IPS-18a (cell line): ENCODE measurements at regions not wholly inside any gene's neighbourhood (a gene's known extent, or its start where the extent isn't known, plus 50 kb on each side); places are given as distances from the start of the nearest gene placed in this dataset.

Experiments
- H3K27ac ChIP-seq: one replicate; pipeline ENCODE4 v1.5.1; 2013; ENCODE audit warnings: low read length
- H3K27me3 ChIP-seq: one replicate; pipeline ENCODE4 v1.6.1; 2013; ENCODE audit warnings: mild to moderate bottlenecking, low read length; ENCODE audit not compliant: control insufficient read depth, insufficient read depth
- H3K36me3 ChIP-seq: one replicate; pipeline ENCODE4 v1.6.1; 2013; ENCODE audit warnings: low read depth, low read length; ENCODE audit not compliant: control insufficient read depth
- H3K4me1 ChIP-seq: one replicate; pipeline ENCODE4 v1.6.1; 2013; ENCODE audit warnings: low read depth, low read length; ENCODE audit not compliant: control insufficient read depth
- H3K4me3 ChIP-seq: one replicate; pipeline ENCODE4 v1.5.1; 2013; ENCODE audit warnings: low read length
- H3K9ac ChIP-seq: one replicate; pipeline ENCODE4 v1.6.1; 2013; ENCODE audit warnings: mild to moderate bottlenecking, low read length, moderate library complexity
- H3K9me3 ChIP-seq: one replicate; pipeline ENCODE4 v1.6.1; 2013; ENCODE audit warnings: low read depth, low read length; ENCODE audit not compliant: control insufficient read depth

- Histone ChIP-seq H3K27me3 (no peaks in the 10 kb centered on the region), H3K9ac (no peak overlapping the region), H3K4me1 (no peaks in the 10 kb centered on the region), H3K9me3 (no peaks in the 10 kb centered on the region), H3K36me3 (no peaks in the 10 kb centered on the region), H3K27ac (no peak overlapping the region), H3K4me3 (no peak overlapping the region)
Measured at GRCh38 chr13:82848766-82849165, 1033.5 kb downstream of the SLITRK1 start.

- H3K9me3 ChIP-seq: no peaks in the 10 kb centered on the region
- no peaks in the 10 kb centered on the region for H3K4me1 ChIP-seq
- no peaks in the 10 kb centered on the region for H3K27me3 ChIP-seq
- H3K36me3 ChIP-seq: no peaks in the 10 kb centered on the region
- H3K4me3 ChIP-seq: no peak overlapping the region
- H3K27ac ChIP-seq: no peak overlapping the region
- no peak overlapping the region for H3K9ac ChIP-seq
Measured at GRCh38 chr13:82847595-82847994, 1034.7 kb downstream of the SLITRK1 start.

DNA sequence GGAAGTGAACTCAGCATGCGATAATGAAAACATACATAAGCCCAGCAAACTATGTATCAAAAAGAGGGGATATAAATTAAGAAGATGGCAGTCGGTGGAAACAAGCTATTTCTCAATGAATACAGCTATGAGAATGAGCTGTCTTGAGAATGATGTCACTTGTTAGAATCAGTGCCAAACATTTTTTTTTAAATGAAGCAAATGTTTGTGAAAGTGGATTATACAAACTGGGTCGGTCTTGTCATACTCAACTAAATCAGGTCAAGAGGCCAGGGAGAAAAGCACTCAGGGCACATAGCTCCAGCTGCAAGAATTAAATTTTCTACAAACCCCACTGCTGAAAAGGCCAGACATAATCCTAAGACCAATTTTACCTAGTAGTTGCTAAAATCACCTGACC lies 1048.4 kb downstream of the SLITRK1 start:
- H3K27me3 ChIP-seq: no peaks in the 10 kb centered on the region
- H3K9me3 ChIP-seq: no peaks in the 10 kb centered on the region
- no peak overlapping the region for H3K27ac ChIP-seq
- H3K4me1 ChIP-seq: no peaks in the 10 kb centered on the region
- no peak overlapping the region for H3K4me3 ChIP-seq
- H3K36me3 ChIP-seq: no peaks in the 10 kb centered on the region
- H3K9ac ChIP-seq: no peak overlapping the region

GRCh38 chr13:82829040-82829439 lies 1053.2 kb downstream of the SLITRK1 start:
- H3K27me3 ChIP-seq: no peaks in the 10 kb centered on the region
- no peak overlapping the region for H3K4me3 ChIP-seq
- H3K36me3 ChIP-seq: no peaks in the 10 kb centered on the region
- no peaks in the 10 kb centered on the region for H3K9me3 ChIP-seq
- no peak overlapping the region for H3K9ac ChIP-seq
- H3K4me1 ChIP-seq: no peaks in the 10 kb centered on the region
- no peak overlapping the region for H3K27ac ChIP-seq

- Histone ChIP-seq H3K27me3 (no peaks in the 10 kb centered on the region), H3K9me3 (no peaks in the 10 kb centered on the region), H3K36me3 (no peaks in the 10 kb centered on the region), H3K27ac (no peak overlapping the region), H3K4me3 (no peak overlapping the region), H3K9ac (no peak overlapping the region), H3K4me1 (no peaks in the 10 kb centered on the region)
Measured at GRCh38 chr13:82827724-82828123, 1054.5 kb downstream of the SLITRK1 start.

DNA sequence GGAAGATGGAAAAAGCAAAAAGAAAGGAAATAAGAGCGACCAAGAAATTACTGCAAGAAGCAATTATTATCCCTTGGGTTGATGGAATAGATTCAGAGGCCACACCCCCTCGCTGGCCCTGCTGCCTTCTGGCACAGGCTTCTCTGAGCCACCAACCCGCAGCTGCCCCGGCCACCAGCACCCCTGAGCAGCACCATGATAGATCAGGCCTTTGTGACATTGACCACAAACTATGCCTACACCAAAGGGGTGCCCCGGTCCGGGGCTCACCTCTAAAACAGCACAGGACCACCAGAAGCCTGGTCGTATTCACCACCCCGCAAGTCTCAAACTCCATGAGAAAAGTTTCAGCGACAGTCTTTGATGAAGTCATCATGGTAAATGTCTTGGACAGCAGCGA lies 1059.3 kb downstream of the SLITRK1 start:
- Histone ChIP-seq H3K9me3 (no peaks in the 10 kb centered on the region), H3K9ac (no peak overlapping the region), H3K27me3 (no peaks in the 10 kb centered on the region), H3K4me3 (no peak overlapping the region), H3K27ac (no peak overlapping the region), H3K4me1 (no peaks in the 10 kb centered on the region), H3K36me3 (no peaks in the 10 kb centered on the region)

DNA sequence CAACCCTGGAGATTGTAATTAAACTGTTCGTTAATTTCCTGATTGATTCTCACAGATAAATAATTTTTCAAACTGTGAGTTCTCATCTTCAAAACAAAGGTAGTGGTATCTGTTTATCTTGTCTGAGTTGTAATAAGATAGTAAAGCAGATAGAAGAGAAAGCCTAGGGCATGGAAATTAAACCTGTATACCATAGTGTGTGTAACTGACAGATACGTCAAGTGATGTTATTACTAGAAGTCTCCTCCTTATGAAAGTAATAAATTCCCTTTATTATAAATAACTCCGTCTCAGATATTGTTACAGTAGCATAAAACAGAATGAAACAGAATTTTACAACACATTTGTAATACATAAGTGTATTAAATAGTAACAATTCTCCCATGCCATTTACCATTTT lies 1065.1 kb downstream of the SLITRK1 start:
- no peak overlapping the region for H3K4me3 ChIP-seq
- H3K27me3 ChIP-seq: no peaks in the 10 kb centered on the region
- H3K27ac ChIP-seq: no peak overlapping the region
- H3K9me3 ChIP-seq: no peaks in the 10 kb centered on the region
- no peak overlapping the region for H3K9ac ChIP-seq
- H3K4me1 ChIP-seq: no peaks in the 10 kb centered on the region
- H3K36me3 ChIP-seq: no peaks in the 10 kb centered on the region

- H3K9me3 ChIP-seq: no peaks in the 10 kb centered on the region
- no peak overlapping the region for H3K4me3 ChIP-seq
- H3K36me3 ChIP-seq: no peaks in the 10 kb centered on the region
- H3K9ac ChIP-seq: no peak overlapping the region
- H3K27me3 ChIP-seq: no peaks in the 10 kb centered on the region
- H3K4me1 ChIP-seq: no peaks in the 10 kb centered on the region
- H3K27ac ChIP-seq: no peak overlapping the region
Measured at GRCh38 chr13:82815791-82816190, 1066.5 kb downstream of the SLITRK1 start.

GRCh38 chr13:82803341-82803740 lies 1078.9 kb downstream of the SLITRK1 start:
- Histone ChIP-seq H3K27ac (no peak overlapping the region), H3K4me1 (no peaks in the 10 kb centered on the region), H3K27me3 (no peaks in the 10 kb centered on the region), H3K9me3 (no peaks in the 10 kb centered on the region), H3K4me3 (no peak overlapping the region), H3K36me3 (no peaks in the 10 kb centered on the region), H3K9ac (no peak overlapping the region)

- Histone ChIP-seq H3K4me3 (no peak overlapping the region), H3K27me3 (no peaks in the 10 kb centered on the region), H3K9me3 (no peaks in the 10 kb centered on the region), H3K9ac (no peak overlapping the region), H3K27ac (no peak overlapping the region), H3K4me1 (no peaks in the 10 kb centered on the region), H3K36me3 (no peaks in the 10 kb centered on the region)
Measured at GRCh38 chr13:82802528-82802927, 1079.7 kb downstream of the SLITRK1 start.

DNA sequence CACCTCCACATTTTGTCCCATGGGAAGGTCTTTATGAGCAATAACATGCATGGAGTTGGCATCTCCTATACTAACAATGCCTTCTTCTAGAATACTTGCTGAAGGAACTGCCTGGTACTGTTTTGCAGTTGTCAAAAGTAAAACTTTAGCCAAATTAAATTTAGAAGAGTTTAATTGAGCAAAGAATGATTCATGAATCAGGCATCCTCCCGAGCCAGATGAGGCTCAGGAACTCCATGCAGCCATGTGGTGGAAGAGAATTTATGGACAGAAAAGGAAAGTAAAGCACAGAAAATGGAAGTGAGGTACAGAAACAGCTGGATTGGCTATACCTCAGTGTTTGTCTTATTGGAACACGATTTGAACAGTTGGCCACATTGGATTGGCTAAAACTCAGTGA lies 1081.9 kb downstream of the SLITRK1 start:
- Histone ChIP-seq H3K36me3 (no peaks in the 10 kb centered on the region), H3K4me1 (peaks cover 5% of the 10 kb centered on the region), H3K27me3 (no peaks in the 10 kb centered on the region), H3K27ac (no peak overlapping the region), H3K9ac (no peak overlapping the region), H3K9me3 (no peaks in the 10 kb centered on the region), H3K4me3 (no peak overlapping the region)

DNA sequence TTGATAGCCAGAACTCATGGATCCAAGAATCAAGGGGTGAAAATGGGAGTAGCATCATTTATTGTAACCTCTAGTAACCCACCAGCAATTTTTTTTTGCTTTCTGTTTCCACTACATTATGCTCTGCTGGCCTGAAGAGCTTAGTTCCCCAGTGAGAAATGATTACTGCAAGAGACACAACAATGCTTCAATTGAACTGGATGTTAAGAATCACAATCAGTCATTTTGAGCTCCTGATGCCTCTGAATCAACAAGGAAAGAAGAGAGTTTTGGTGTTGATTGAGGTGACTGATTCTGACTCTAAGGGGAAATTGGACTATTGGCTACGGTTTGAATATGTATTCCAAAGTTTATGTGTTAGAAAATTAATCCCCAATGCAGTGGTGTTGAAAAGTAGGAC lies 1084.4 kb downstream of the SLITRK1 start:
- H3K36me3 ChIP-seq: no peaks in the 10 kb centered on the region
- H3K27me3 ChIP-seq: no peaks in the 10 kb centered on the region
- peaks cover 5% of the 10 kb centered on the region for H3K4me1 ChIP-seq
- H3K4me3 ChIP-seq: no peak overlapping the region
- H3K9me3 ChIP-seq: no peaks in the 10 kb centered on the region
- H3K27ac ChIP-seq: no peak overlapping the region
- no peak overlapping the region for H3K9ac ChIP-seq
